ENCODE measurements at regions not wholly inside any gene's neighbourhood (a gene's known extent, or its start where the extent isn't known, plus 50 kb on each side); places are given as distances from the start of the nearest gene placed in this dataset.

GRCh38 chr18:40911582-40912254 lies 1043.3 kb upstream of the PIK3C3 start:
- H3K4me3 ChIP-seq (ENCODE audit: low read length in 2 of 2), result no peak overlapping the region

DNA sequence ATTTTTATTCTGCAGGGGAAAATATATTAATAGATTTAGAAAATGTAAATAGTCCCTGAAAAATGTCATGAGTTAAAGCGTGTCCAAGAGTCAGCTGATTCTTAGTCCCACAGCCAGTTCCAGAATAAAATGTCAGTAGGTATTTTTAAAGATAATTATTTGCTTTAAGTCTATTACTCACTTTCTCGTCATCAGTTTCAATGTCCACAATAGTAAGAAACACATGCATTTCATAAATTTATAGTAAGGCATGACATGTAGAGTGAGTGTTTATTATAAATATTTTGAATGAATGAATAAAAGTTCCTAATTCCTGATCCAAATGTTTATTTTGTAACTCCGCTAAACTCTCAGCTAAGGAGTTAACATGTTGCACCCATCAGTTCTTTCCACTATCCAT lies 1044.0 kb upstream of the PIK3C3 start:
- H3K36me3 ChIP-seq (ENCODE audit: control insufficient read depth in 2 of 2, insufficient read depth in 2 of 2, low read length in 2 of 2), result no peaks in the 10 kb centered on the region
- H3K27ac ChIP-seq (ENCODE audit: low read length), result no peak overlapping the region
- H3K9me3 ChIP-seq (ENCODE audit: control insufficient read depth in 2 of 2, low read length in 2 of 2), result no peaks in the 10 kb centered on the region
- no peaks in the 10 kb centered on the region for H3K27me3 ChIP-seq (ENCODE audit: control insufficient read depth in 1 of 2, insufficient read depth in 2 of 2, low read length in 2 of 2)
- no peaks in the 10 kb centered on the region for H3K4me1 ChIP-seq (ENCODE audit: control insufficient read depth, insufficient read depth, low read length)
- H3K4me3 ChIP-seq (ENCODE audit: low read length in 2 of 2), result no peak overlapping the region
- no peak overlapping the region for H3K9ac ChIP-seq (ENCODE audit: low read length in 2 of 2)

More at GRCh38 chr18:40911582-40912254, 1043.3 kb upstream of the PIK3C3 start:
- Histone ChIP-seq H3K27ac (ENCODE audit: low read length) (no peak overlapping the region), H3K4me1 (ENCODE audit: control insufficient read depth, insufficient read depth, low read length) (no peaks in the 10 kb centered on the region), H3K36me3 (ENCODE audit: control insufficient read depth in 2 of 2, insufficient read depth in 2 of 2, low read length in 2 of 2) (no peaks in the 10 kb centered on the region), H3K9me3 (ENCODE audit: control insufficient read depth in 2 of 2, low read length in 2 of 2) (no peaks in the 10 kb centered on the region), H3K27me3 (ENCODE audit: control insufficient read depth in 1 of 2, insufficient read depth in 2 of 2, low read length in 2 of 2) (no peaks in the 10 kb centered on the region), H3K9ac (ENCODE audit: low read length in 2 of 2) (no peak overlapping the region)

- H3K36me3 ChIP-seq (ENCODE audit: control insufficient read depth in 2 of 2, insufficient read depth in 2 of 2, low read length in 2 of 2), result no peaks in the 10 kb centered on the region
- H3K4me1 ChIP-seq (ENCODE audit: control insufficient read depth, insufficient read depth, low read length), result no peaks in the 10 kb centered on the region
- no peaks in the 10 kb centered on the region for H3K27me3 ChIP-seq (ENCODE audit: control insufficient read depth in 1 of 2, insufficient read depth in 2 of 2, low read length in 2 of 2)
- H3K4me3 ChIP-seq (ENCODE audit: low read length in 2 of 2), result no peak overlapping the region
- H3K27ac ChIP-seq (ENCODE audit: low read length), result no peak overlapping the region
- no peaks in the 10 kb centered on the region for H3K9me3 ChIP-seq (ENCODE audit: control insufficient read depth in 2 of 2, low read length in 2 of 2)
- H3K9ac ChIP-seq (ENCODE audit: low read length in 2 of 2), result no peak overlapping the region
These were observed 1047.2 kb upstream of the PIK3C3 start for GRCh38 chr18:40907842-40908241.

DNA sequence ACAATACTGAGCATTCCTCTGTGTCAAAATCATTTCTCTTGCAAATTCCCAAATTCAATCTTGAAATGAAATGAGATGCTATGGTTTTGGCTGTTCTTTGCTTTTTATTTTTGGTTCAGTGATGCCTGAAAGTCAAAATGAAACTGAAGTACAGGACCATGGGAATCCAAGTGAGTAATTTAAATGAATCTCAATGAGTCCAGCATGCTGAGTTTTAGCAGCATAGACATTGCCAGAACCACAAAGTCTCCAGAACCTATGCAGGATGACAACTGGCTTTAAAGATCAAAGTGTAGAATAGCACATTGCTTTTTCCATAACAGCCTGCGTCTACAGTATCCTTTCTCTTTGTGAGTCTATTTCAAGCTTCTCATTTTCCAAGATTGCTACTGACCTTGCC lies 1050.7 kb upstream of the PIK3C3 start:
- Histone ChIP-seq H3K36me3 (ENCODE audit: control insufficient read depth in 2 of 2, insufficient read depth in 2 of 2, low read length in 2 of 2) (no peaks in the 10 kb centered on the region), H3K4me1 (ENCODE audit: control insufficient read depth, insufficient read depth, low read length) (no peaks in the 10 kb centered on the region), H3K27ac (ENCODE audit: low read length) (no peak overlapping the region), H3K9me3 (ENCODE audit: control insufficient read depth in 2 of 2, low read length in 2 of 2) (no peaks in the 10 kb centered on the region), H3K4me3 (ENCODE audit: low read length in 2 of 2) (no peak overlapping the region), H3K27me3 (ENCODE audit: control insufficient read depth in 1 of 2, insufficient read depth in 2 of 2, low read length in 2 of 2) (no peaks in the 10 kb centered on the region), H3K9ac (ENCODE audit: low read length in 2 of 2) (no peak overlapping the region)

- Histone ChIP-seq H3K4me3 (ENCODE audit: low read length in 2 of 2) (no peak overlapping the region), H3K9ac (ENCODE audit: low read length in 2 of 2) (no peak overlapping the region)
These were observed 1052.6 kb upstream of the PIK3C3 start for GRCh38 chr18:40902436-40902835.

DNA sequence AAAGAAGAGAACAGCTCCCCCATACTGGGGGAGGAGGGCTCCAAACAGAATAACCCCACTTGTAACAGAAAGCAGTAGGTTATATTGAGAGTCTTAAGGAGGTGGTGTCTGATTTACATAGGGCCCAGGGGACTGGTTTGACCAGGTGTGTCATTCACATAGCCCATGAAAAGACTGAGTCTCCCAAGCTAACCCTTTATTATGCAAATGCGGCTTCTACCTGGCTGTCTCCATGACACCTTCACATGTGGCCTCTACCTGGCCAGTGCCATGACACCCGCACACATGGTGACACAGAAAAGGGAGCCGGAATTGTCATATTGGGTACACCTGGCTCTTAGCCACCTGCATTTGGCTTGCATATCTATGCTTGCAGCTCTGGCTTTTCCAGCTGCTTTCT lies 1057.2 kb upstream of the PIK3C3 start:
- H3K36me3 ChIP-seq (ENCODE audit: control insufficient read depth in 2 of 2, insufficient read depth in 2 of 2, low read length in 2 of 2), result no peaks in the 10 kb centered on the region
- no peak overlapping the region for H3K27ac ChIP-seq (ENCODE audit: low read length)
- no peak overlapping the region for H3K4me3 ChIP-seq (ENCODE audit: low read length in 2 of 2)
- H3K27me3 ChIP-seq (ENCODE audit: control insufficient read depth in 1 of 2, insufficient read depth in 2 of 2, low read length in 2 of 2), result no peaks in the 10 kb centered on the region
- H3K9me3 ChIP-seq (ENCODE audit: control insufficient read depth in 2 of 2, low read length in 2 of 2), result no peaks in the 10 kb centered on the region
- no peak overlapping the region for H3K9ac ChIP-seq (ENCODE audit: low read length in 2 of 2)
- no peaks in the 10 kb centered on the region for H3K4me1 ChIP-seq (ENCODE audit: control insufficient read depth, insufficient read depth, low read length)

More at GRCh38 chr18:40902436-40902835, 1052.6 kb upstream of the PIK3C3 start:
- no peaks in the 10 kb centered on the region for H3K36me3 ChIP-seq (ENCODE audit: control insufficient read depth in 2 of 2, insufficient read depth in 2 of 2, low read length in 2 of 2)
- no peak overlapping the region for H3K27ac ChIP-seq (ENCODE audit: low read length)
- no peaks in the 10 kb centered on the region for H3K9me3 ChIP-seq (ENCODE audit: control insufficient read depth in 2 of 2, low read length in 2 of 2)
- H3K27me3 ChIP-seq (ENCODE audit: control insufficient read depth in 1 of 2, insufficient read depth in 2 of 2, low read length in 2 of 2), result no peaks in the 10 kb centered on the region
- no peaks in the 10 kb centered on the region for H3K4me1 ChIP-seq (ENCODE audit: control insufficient read depth, insufficient read depth, low read length)

DNA sequence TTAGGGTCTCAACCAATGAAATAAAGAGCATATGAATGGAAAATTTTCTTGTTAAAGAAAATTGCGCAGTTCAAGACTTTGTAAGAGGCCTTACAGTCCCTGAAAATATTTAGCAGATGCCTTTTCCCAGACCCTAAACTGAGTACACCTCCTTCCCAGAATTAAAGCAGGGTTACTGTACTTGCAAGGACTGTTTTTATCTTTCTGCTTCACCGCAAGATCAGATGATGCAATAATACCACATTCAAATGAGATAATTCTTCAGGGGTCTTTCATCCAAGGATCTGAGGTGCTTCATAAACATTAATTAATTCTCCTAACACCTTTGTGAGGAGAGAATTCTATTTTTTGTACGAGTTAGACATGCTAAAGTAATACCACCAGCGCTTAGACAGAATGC lies 1071.8 kb upstream of the PIK3C3 start:
- Histone ChIP-seq H3K9me3 (ENCODE audit: control insufficient read depth in 2 of 2, low read length in 2 of 2) (no peaks in the 10 kb centered on the region), H3K36me3 (ENCODE audit: control insufficient read depth in 2 of 2, insufficient read depth in 2 of 2, low read length in 2 of 2) (no peaks in the 10 kb centered on the region), H3K4me3 (ENCODE audit: low read length in 2 of 2) (no peak overlapping the region), H3K27ac (ENCODE audit: low read length) (no peak overlapping the region), H3K27me3 (ENCODE audit: control insufficient read depth in 1 of 2, insufficient read depth in 2 of 2, low read length in 2 of 2) (no peaks in the 10 kb centered on the region), H3K9ac (ENCODE audit: low read length in 2 of 2) (no peak overlapping the region), H3K4me1 (ENCODE audit: control insufficient read depth, insufficient read depth, low read length) (no peaks in the 10 kb centered on the region)

- H3K4me1 ChIP-seq (ENCODE audit: control insufficient read depth, insufficient read depth, low read length), result no peaks in the 10 kb centered on the region
- H3K36me3 ChIP-seq (ENCODE audit: control insufficient read depth in 2 of 2, insufficient read depth in 2 of 2, low read length in 2 of 2), result no peaks in the 10 kb centered on the region
- no peak overlapping the region for H3K27ac ChIP-seq (ENCODE audit: low read length)
- no peaks in the 10 kb centered on the region for H3K9me3 ChIP-seq (ENCODE audit: control insufficient read depth in 2 of 2, low read length in 2 of 2)
- no peak overlapping the region for H3K9ac ChIP-seq (ENCODE audit: low read length in 2 of 2)
- H3K27me3 ChIP-seq (ENCODE audit: control insufficient read depth in 1 of 2, insufficient read depth in 2 of 2, low read length in 2 of 2), result no peaks in the 10 kb centered on the region
- no peak overlapping the region for H3K4me3 ChIP-seq (ENCODE audit: low read length in 2 of 2)
These were observed 1072.6 kb upstream of the PIK3C3 start for GRCh38 chr18:40882468-40882867.

GRCh38 chr18:40878371-40878770 lies 1076.7 kb upstream of the PIK3C3 start:
- Histone ChIP-seq H3K9me3 (ENCODE audit: control insufficient read depth in 2 of 2, low read length in 2 of 2) (no peaks in the 10 kb centered on the region), H3K9ac (ENCODE audit: low read length in 2 of 2) (no peak overlapping the region), H3K27ac (ENCODE audit: low read length) (no peak overlapping the region), H3K4me1 (ENCODE audit: control insufficient read depth, insufficient read depth, low read length) (no peaks in the 10 kb centered on the region), H3K36me3 (ENCODE audit: control insufficient read depth in 2 of 2, insufficient read depth in 2 of 2, low read length in 2 of 2) (no peaks in the 10 kb centered on the region), H3K4me3 (ENCODE audit: low read length in 2 of 2) (no peak overlapping the region), H3K27me3 (ENCODE audit: control insufficient read depth in 1 of 2, insufficient read depth in 2 of 2, low read length in 2 of 2) (no peaks in the 10 kb centered on the region)

DNA sequence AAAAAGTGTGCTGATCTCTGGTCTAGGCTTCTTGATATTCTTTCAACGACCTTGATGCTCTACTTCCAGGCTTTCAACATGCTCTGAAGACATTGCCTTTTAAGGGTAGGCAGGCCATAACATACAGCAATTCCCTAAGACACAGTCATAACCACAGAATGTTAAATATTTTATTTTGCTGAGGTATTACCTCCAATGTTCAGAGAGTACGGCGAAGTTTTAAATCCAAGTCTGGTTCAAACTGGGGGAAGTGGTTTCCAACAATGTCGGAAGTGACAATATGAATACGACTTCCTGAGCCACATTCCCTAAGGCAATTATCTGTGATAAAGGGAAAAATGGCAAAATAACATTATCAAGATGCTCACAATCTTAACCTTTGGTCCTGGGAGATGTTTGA lies 1077.9 kb upstream of the PIK3C3 start:
- H3K36me3 ChIP-seq (ENCODE audit: control insufficient read depth in 2 of 2, insufficient read depth in 2 of 2, low read length in 2 of 2), result no peaks in the 10 kb centered on the region
- H3K9ac ChIP-seq (ENCODE audit: low read length in 2 of 2), result no peak overlapping the region
- H3K4me3 ChIP-seq (ENCODE audit: low read length in 2 of 2), result no peak overlapping the region
- H3K27me3 ChIP-seq (ENCODE audit: control insufficient read depth in 1 of 2, insufficient read depth in 2 of 2, low read length in 2 of 2), result no peaks in the 10 kb centered on the region
- H3K4me1 ChIP-seq (ENCODE audit: control insufficient read depth, insufficient read depth, low read length), result no peaks in the 10 kb centered on the region
- no peaks in the 10 kb centered on the region for H3K9me3 ChIP-seq (ENCODE audit: control insufficient read depth in 2 of 2, low read length in 2 of 2)
- H3K27ac ChIP-seq (ENCODE audit: low read length), result no peak overlapping the region

- H3K9me3 ChIP-seq (ENCODE audit: control insufficient read depth in 2 of 2, low read length in 2 of 2), result no peaks in the 10 kb centered on the region
- H3K4me1 ChIP-seq (ENCODE audit: control insufficient read depth, insufficient read depth, low read length), result no peaks in the 10 kb centered on the region
- H3K4me3 ChIP-seq (ENCODE audit: low read length in 2 of 2), result no peak overlapping the region
- H3K27me3 ChIP-seq (ENCODE audit: control insufficient read depth in 1 of 2, insufficient read depth in 2 of 2, low read length in 2 of 2), result no peaks in the 10 kb centered on the region
- H3K36me3 ChIP-seq (ENCODE audit: control insufficient read depth in 2 of 2, insufficient read depth in 2 of 2, low read length in 2 of 2), result no peaks in the 10 kb centered on the region
- no peak overlapping the region for H3K27ac ChIP-seq (ENCODE audit: low read length)
- H3K9ac ChIP-seq (ENCODE audit: low read length in 2 of 2), result no peak overlapping the region
These were observed 1079.9 kb upstream of the PIK3C3 start for GRCh38 chr18:40875101-40875615.

All from stomach smooth muscle (tissue), 2 donors.